OCI-M1 (cell line): ENCODE measurements at regions not wholly inside any gene's neighbourhood (a gene's known extent, or its start where the extent isn't known, plus 50 kb on each side); places are given as distances from the start of the nearest gene placed in this dataset.
A peak's percentile ranks its signal among the peaks of the same experiment; 100 is the strongest.
"Not testable (repeated sequence)": the region's sequence is repeated elsewhere in the genome, so short reads cannot be mapped to it uniquely, and the experiment has no call there.

Experiments
- DNase-seq: peaks from one replicate; lab custom pipeline; 2025; lab: John Stamatoyannopoulos, UW

GRCh38 chr20:22951966-22952365, 83.1 kb upstream of the SSTR4 start:
- DNase-seq: no peak

- no peak for DNase-seq
Observed at GRCh38 chr20:22954661-22955060, 80.5 kb upstream of the SSTR4 start.

DNA sequence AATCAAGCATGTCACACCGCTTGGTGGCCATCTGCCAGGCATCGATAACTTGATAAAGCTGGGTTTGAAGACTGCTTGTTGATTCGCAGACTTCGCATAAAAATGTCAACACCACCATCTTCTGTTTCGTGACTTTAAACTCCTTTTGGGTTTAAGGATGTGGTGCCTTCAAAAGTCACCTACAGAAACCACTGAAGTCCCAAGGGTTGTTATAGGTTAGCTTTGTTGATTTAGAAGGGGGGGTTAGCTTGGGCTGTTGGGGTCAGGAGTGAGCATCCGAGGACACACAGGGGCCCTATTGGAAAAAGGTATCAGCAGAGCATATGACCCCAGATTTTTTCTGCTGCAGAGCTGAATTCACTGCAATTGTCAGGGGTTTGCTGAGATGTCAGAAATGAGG, 76.7 kb upstream of the SSTR4 start:
- DNase-seq: no peak

DNA sequence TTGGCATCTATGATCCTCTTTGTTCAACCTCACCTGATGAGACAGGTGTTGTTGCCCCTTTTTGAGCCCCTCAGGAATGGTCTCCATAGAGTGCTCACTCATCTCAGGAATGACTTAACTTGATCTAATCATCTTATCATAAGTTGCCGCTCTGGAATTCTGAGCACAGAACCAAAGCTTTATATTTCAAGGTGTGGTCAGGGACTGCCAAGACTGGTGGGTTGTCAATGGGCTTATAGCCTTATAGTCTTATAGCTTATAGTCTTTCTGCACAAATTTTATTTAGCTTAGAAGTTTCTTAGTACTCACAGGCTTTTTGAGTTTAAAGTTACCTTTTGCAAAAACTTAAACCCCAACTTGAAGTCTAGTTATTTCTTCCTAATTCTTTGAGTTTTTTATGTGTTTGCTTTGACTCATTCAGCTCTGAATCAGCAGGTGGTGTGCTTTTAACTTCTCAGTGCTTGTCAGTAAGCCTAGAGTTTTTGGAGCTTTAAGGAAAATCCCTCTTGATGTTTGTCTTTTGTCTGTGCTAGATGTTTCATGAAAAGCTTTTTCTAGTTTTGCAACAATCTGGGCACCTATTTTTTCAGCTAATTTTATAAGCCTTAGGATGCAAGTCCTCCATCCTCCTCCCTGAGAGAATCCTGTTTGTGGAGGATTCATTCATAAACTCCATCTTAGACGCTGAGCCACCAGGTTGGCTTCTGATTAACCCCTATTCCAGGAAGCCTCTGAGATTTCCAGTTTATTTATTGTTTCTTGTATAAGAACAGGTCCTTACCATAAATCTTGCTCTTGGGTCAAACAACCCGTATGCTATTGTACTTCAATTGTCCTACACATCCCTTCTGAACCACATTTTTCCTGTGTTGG, 72.3 kb upstream of the SSTR4 start:
- DNase-seq: no peak

- no peak for DNase-seq
Observed at GRCh38 chr20:22963581-22963980, 71.5 kb upstream of the SSTR4 start.

- no peak for DNase-seq
Observed at GRCh38 chr20:22966787-22967464, 68.2 kb upstream of the SSTR4 start.

GRCh38 chr20:22967706-22968105, 67.4 kb upstream of the SSTR4 start:
- not testable (repeated sequence) for DNase-seq

GRCh38 chr20:22969031-22969430, 66.1 kb upstream of the SSTR4 start:
- not testable (repeated sequence) for DNase-seq

DNA sequence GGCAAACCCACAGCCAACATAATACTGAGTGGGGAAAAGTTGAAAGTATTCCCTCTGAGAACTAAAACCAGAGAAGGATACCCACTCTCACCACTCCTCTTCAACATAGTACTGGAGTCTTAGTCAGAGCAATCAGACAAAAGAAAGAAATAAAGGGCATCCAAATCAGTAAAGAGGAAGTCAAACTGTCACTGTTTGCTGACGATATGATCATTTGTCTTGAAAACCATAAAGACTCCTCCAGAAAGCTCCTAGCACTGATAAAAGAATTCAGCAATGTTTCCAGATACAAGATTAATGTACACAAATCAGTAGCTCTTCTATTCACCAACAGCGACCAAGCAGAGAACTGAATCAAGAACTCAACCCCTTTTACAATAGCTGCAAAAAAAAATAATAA, 64.0 kb upstream of the SSTR4 start:
- peak; percentile 67 for DNase-seq

GRCh38 chr20:22974354-22974753, 60.8 kb upstream of the SSTR4 start:
- DNase-seq: peak; percentile 66

DNA sequence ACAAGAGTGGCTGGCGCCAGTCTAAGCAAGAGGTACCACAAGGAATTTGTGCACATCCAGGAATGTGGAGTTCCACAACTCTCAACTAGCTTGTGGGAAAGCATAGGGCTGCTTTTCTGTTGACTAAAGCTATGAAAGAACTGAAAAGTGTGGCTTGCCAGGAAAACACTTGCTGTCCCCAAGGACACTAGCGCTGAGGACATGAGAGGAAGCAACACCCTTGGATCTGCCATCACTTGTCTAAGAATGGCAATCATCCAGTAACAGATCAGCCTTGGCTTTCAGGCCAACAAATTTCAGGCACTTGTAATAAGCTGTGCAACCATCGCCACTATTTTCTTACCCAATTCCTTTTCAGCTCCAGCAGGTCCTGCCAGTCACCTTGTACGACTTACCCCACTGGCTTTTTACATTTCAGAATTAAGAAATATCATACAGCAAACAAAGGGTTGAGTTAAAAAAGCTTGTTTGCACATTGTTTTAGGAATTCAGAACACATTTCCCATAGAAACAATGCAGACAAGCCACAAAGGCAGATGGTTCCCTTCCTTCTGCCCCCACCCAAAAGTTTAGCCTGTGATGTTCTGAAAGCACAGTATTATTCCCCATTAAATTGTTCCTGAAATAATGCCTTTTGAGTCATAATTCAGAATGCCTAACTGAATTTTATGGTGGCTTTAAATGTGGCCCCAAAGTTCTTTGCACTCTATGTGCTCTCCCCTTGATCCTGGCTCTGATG, 57.9 kb upstream of the SSTR4 start:
- no peak for DNase-seq

GRCh38 chr20:22984008-22984407, 51.1 kb upstream of the SSTR4 start:
- DNase-seq: no peak

- no peak for DNase-seq
Observed at GRCh38 chr20:22984606-22985005, 50.5 kb upstream of the SSTR4 start.

GRCh38 chr20:22985239-22985778, 49.8 kb upstream of the SSTR4 start:
- DNase-seq: no peak
